ENCODE measurements at regions not wholly inside any gene's neighbourhood (a gene's known extent, or its start where the extent isn't known, plus 50 kb on each side); places are given as distances from the start of the nearest gene placed in this dataset.

GRCh38 chr18:78662879-78663278, 316.7 kb upstream of the SALL3 start:
- Histone ChIP-seq H3K4me1 (ENCODE audit: control insufficient read depth, insufficient read depth, low read length, poor library complexity, severe bottlenecking) (no peaks in the 10 kb centered on the region), H3K9me3 (ENCODE audit: control insufficient read depth, low read length) (no peaks in the 10 kb centered on the region), H3K4me3 (ENCODE audit: insufficient read depth, low read depth, low read length, poor library complexity, severe bottlenecking) (no peak overlapping the region), H3K27me3 (replicated peaks; ENCODE audit: control insufficient read depth, insufficient read depth, low read length, poor library complexity, severe bottlenecking) (no peaks in the 10 kb centered on the region), H3K36me3 (ENCODE audit: control insufficient read depth, insufficient read depth, low read length) (no peaks in the 10 kb centered on the region), H3K27ac (ENCODE audit: insufficient read depth, low read length, poor library complexity, severe bottlenecking) (no peak overlapping the region)
- no peak for DNase-seq

GRCh38 chr18:78664048-78664447, 315.6 kb upstream of the SALL3 start:
- Histone ChIP-seq H3K27ac (ENCODE audit: insufficient read depth, low read length, poor library complexity, severe bottlenecking) (no peak overlapping the region), H3K4me3 (ENCODE audit: insufficient read depth, low read depth, low read length, poor library complexity, severe bottlenecking) (no peak overlapping the region), H3K9me3 (ENCODE audit: control insufficient read depth, low read length) (no peaks in the 10 kb centered on the region), H3K36me3 (ENCODE audit: control insufficient read depth, insufficient read depth, low read length) (no peaks in the 10 kb centered on the region), H3K4me1 (ENCODE audit: control insufficient read depth, insufficient read depth, low read length, poor library complexity, severe bottlenecking) (no peaks in the 10 kb centered on the region), H3K27me3 (replicated peaks; ENCODE audit: control insufficient read depth, insufficient read depth, low read length, poor library complexity, severe bottlenecking) (no peaks in the 10 kb centered on the region)
- no peak for DNase-seq

GRCh38 chr18:78664848-78665247, 314.8 kb upstream of the SALL3 start:
- Histone ChIP-seq H3K4me3 (ENCODE audit: insufficient read depth, low read depth, low read length, poor library complexity, severe bottlenecking) (no peak overlapping the region), H3K27ac (ENCODE audit: insufficient read depth, low read length, poor library complexity, severe bottlenecking) (no peak overlapping the region), H3K9me3 (ENCODE audit: control insufficient read depth, low read length) (no peaks in the 10 kb centered on the region), H3K36me3 (ENCODE audit: control insufficient read depth, insufficient read depth, low read length) (no peaks in the 10 kb centered on the region), H3K4me1 (ENCODE audit: control insufficient read depth, insufficient read depth, low read length, poor library complexity, severe bottlenecking) (no peaks in the 10 kb centered on the region), H3K27me3 (replicated peaks; ENCODE audit: control insufficient read depth, insufficient read depth, low read length, poor library complexity, severe bottlenecking) (no peaks in the 10 kb centered on the region)
- DNase-seq, result no peak

- H3K9me3 ChIP-seq (ENCODE audit: control insufficient read depth, low read length), result no peaks in the 10 kb centered on the region
- no peaks in the 10 kb centered on the region for H3K4me1 ChIP-seq (ENCODE audit: control insufficient read depth, insufficient read depth, low read length, poor library complexity, severe bottlenecking)
- H3K27ac ChIP-seq (ENCODE audit: insufficient read depth, low read length, poor library complexity, severe bottlenecking), result no peak overlapping the region
- no peaks in the 10 kb centered on the region for H3K36me3 ChIP-seq (ENCODE audit: control insufficient read depth, insufficient read depth, low read length)
- no peak overlapping the region for H3K4me3 ChIP-seq (ENCODE audit: insufficient read depth, low read depth, low read length, poor library complexity, severe bottlenecking)
- H3K27me3 ChIP-seq (replicated peaks; ENCODE audit: control insufficient read depth, insufficient read depth, low read length, poor library complexity, severe bottlenecking), result no peaks in the 10 kb centered on the region
- no peak for DNase-seq
Observed at GRCh38 chr18:78665644-78666043, 314.0 kb upstream of the SALL3 start.

GRCh38 chr18:78666666-78667335, 312.8 kb upstream of the SALL3 start:
- Histone ChIP-seq H3K9me3 (ENCODE audit: control insufficient read depth, low read length) (no peaks in the 10 kb centered on the region), H3K4me3 (ENCODE audit: insufficient read depth, low read depth, low read length, poor library complexity, severe bottlenecking) (no peak overlapping the region), H3K36me3 (ENCODE audit: control insufficient read depth, insufficient read depth, low read length) (no peaks in the 10 kb centered on the region), H3K27me3 (replicated peaks; ENCODE audit: control insufficient read depth, insufficient read depth, low read length, poor library complexity, severe bottlenecking) (no peaks in the 10 kb centered on the region), H3K27ac (ENCODE audit: insufficient read depth, low read length, poor library complexity, severe bottlenecking) (no peak overlapping the region), H3K4me1 (ENCODE audit: control insufficient read depth, insufficient read depth, low read length, poor library complexity, severe bottlenecking) (no peaks in the 10 kb centered on the region)
- no peak for DNase-seq

- DNase-seq, result no peak
- Histone ChIP-seq H3K4me1 (ENCODE audit: control insufficient read depth, insufficient read depth, low read length, poor library complexity, severe bottlenecking) (no peaks in the 10 kb centered on the region), H3K4me3 (ENCODE audit: insufficient read depth, low read depth, low read length, poor library complexity, severe bottlenecking) (no peak overlapping the region), H3K9me3 (ENCODE audit: control insufficient read depth, low read length) (no peaks in the 10 kb centered on the region), H3K36me3 (ENCODE audit: control insufficient read depth, insufficient read depth, low read length) (no peaks in the 10 kb centered on the region), H3K27me3 (replicated peaks; ENCODE audit: control insufficient read depth, insufficient read depth, low read length, poor library complexity, severe bottlenecking) (no peaks in the 10 kb centered on the region), H3K27ac (ENCODE audit: insufficient read depth, low read length, poor library complexity, severe bottlenecking) (no peak overlapping the region)
Observed at GRCh38 chr18:78670778-78671391, 308.7 kb upstream of the SALL3 start.

- no peaks in the 10 kb centered on the region for H3K36me3 ChIP-seq (ENCODE audit: control insufficient read depth, insufficient read depth, low read length)
- DNase-seq, result no peak
- no peaks in the 10 kb centered on the region for H3K4me1 ChIP-seq (ENCODE audit: control insufficient read depth, insufficient read depth, low read length, poor library complexity, severe bottlenecking)
- no peaks in the 10 kb centered on the region for H3K27me3 ChIP-seq (replicated peaks; ENCODE audit: control insufficient read depth, insufficient read depth, low read length, poor library complexity, severe bottlenecking)
- H3K9me3 ChIP-seq (ENCODE audit: control insufficient read depth, low read length), result no peaks in the 10 kb centered on the region
- H3K27ac ChIP-seq (ENCODE audit: insufficient read depth, low read length, poor library complexity, severe bottlenecking), result no peak overlapping the region
- H3K4me3 ChIP-seq (ENCODE audit: insufficient read depth, low read depth, low read length, poor library complexity, severe bottlenecking), result no peak overlapping the region
Observed at GRCh38 chr18:78671551-78671950, 308.1 kb upstream of the SALL3 start.

- no peak overlapping the region for H3K4me3 ChIP-seq (ENCODE audit: insufficient read depth, low read depth, low read length, poor library complexity, severe bottlenecking)
- no peak for DNase-seq
- no peaks in the 10 kb centered on the region for H3K36me3 ChIP-seq (ENCODE audit: control insufficient read depth, insufficient read depth, low read length)
- H3K27me3 ChIP-seq (replicated peaks; ENCODE audit: control insufficient read depth, insufficient read depth, low read length, poor library complexity, severe bottlenecking), result no peaks in the 10 kb centered on the region
- no peaks in the 10 kb centered on the region for H3K4me1 ChIP-seq (ENCODE audit: control insufficient read depth, insufficient read depth, low read length, poor library complexity, severe bottlenecking)
- no peaks in the 10 kb centered on the region for H3K9me3 ChIP-seq (ENCODE audit: control insufficient read depth, low read length)
- H3K27ac ChIP-seq (ENCODE audit: insufficient read depth, low read length, poor library complexity, severe bottlenecking), result no peak overlapping the region
Observed at GRCh38 chr18:78672862-78673446, 306.7 kb upstream of the SALL3 start.

GRCh38 chr18:78673516-78674321, 305.9 kb upstream of the SALL3 start:
- Histone ChIP-seq H3K4me3 (ENCODE audit: insufficient read depth, low read depth, low read length, poor library complexity, severe bottlenecking) (no peak overlapping the region), H3K27me3 (replicated peaks; ENCODE audit: control insufficient read depth, insufficient read depth, low read length, poor library complexity, severe bottlenecking) (no peaks in the 10 kb centered on the region), H3K9me3 (ENCODE audit: control insufficient read depth, low read length) (no peaks in the 10 kb centered on the region), H3K27ac (ENCODE audit: insufficient read depth, low read length, poor library complexity, severe bottlenecking) (no peak overlapping the region), H3K4me1 (ENCODE audit: control insufficient read depth, insufficient read depth, low read length, poor library complexity, severe bottlenecking) (no peaks in the 10 kb centered on the region), H3K36me3 (ENCODE audit: control insufficient read depth, insufficient read depth, low read length) (no peaks in the 10 kb centered on the region)
- no peak for DNase-seq

GRCh38 chr18:78675231-78675630, 304.4 kb upstream of the SALL3 start:
- Histone ChIP-seq H3K4me1 (ENCODE audit: control insufficient read depth, insufficient read depth, low read length, poor library complexity, severe bottlenecking) (no peaks in the 10 kb centered on the region), H3K27me3 (replicated peaks; ENCODE audit: control insufficient read depth, insufficient read depth, low read length, poor library complexity, severe bottlenecking) (no peaks in the 10 kb centered on the region), H3K27ac (ENCODE audit: insufficient read depth, low read length, poor library complexity, severe bottlenecking) (no peak overlapping the region), H3K9me3 (ENCODE audit: control insufficient read depth, low read length) (no peaks in the 10 kb centered on the region), H3K4me3 (ENCODE audit: insufficient read depth, low read depth, low read length, poor library complexity, severe bottlenecking) (no peak overlapping the region), H3K36me3 (ENCODE audit: control insufficient read depth, insufficient read depth, low read length) (no peaks in the 10 kb centered on the region)
- no peak for DNase-seq

All from effector memory CD4-positive, alpha-beta T cell (primary cell).